ENCODE measurements at regions not wholly inside any gene's neighbourhood (a gene's known extent, or its start where the extent isn't known, plus 50 kb on each side); places are given as distances from the start of the nearest gene placed in this dataset.

- TF ChIP-seq CTCF (conservative IDR thresholded peaks at IDR 0.05; ENCODE audit: low read depth, low read length): no peak
- no peak overlapping the region for H3K4me3 ChIP-seq (ENCODE audit: low read depth, low read length)
- DNase-seq (ENCODE audit: low read depth): no peak
Measured at GRCh38 chr13:31978021-31978420, 53.6 kb upstream of the FRY start.

DNA sequence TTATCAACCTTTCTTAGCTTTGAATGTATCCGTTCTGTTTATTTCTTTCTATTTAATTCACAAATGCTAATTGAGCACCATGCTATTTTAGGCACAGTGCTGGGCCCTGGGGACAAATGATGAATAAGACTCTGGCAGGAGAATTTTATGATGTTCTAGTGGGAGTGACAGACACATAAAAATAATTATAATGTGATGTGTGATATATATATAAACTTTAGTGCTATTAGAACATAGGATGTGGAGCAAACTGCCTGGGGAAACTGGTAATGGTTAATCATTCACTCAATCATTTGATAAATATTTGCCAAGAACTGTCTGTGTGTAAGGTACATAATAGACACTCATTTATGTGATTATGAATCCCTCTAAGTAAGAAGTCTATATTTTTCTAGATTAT, 50.7 kb upstream of the FRY start:
- no peak for DNase-seq (ENCODE audit: low read depth)
- TF ChIP-seq CTCF (conservative IDR thresholded peaks at IDR 0.05; ENCODE audit: low read depth, low read length): no peak
- H3K4me3 ChIP-seq (ENCODE audit: low read depth, low read length): no peak overlapping the region
